Mesothelial cell of epicardium (in vitro differentiated cells): ENCODE measurements at regions not wholly inside any gene's neighbourhood (a gene's known extent, or its start where the extent isn't known, plus 50 kb on each side); places are given as distances from the start of the nearest gene placed in this dataset.

Source experiments
- DNase-seq, 2 experiments: peaks; one replicate each; pipeline ENCODE4 v3.0.0; 2021; ENCODE audit warnings: low spot score in 2 of 2; ENCODE audit not compliant: unreplicated experiment in 2 of 2
- H3K27ac Mint-ChIP-seq: 2 replicates; pipeline ENCODE4 v1.8.0; 2021; ENCODE audit warnings: mixed read lengths
- H3K27me3 Mint-ChIP-seq: 2 replicates; pipeline ENCODE4 v1.8.0; 2021; ENCODE audit warnings: low read depth, mixed read lengths
- H3K36me3 Mint-ChIP-seq: 2 replicates; pipeline ENCODE4 v1.8.0; 2021; ENCODE audit warnings: mixed read lengths
- H3K4me1 Mint-ChIP-seq: 2 replicates; pipeline ENCODE4 v1.8.0; 2021; ENCODE audit warnings: mixed read lengths
- H3K4me3 Mint-ChIP-seq: 2 replicates; pipeline ENCODE4 v1.8.0; 2021; ENCODE audit warnings: mild to moderate bottlenecking, moderate library complexity, mixed read lengths
- H3K9me3 Mint-ChIP-seq: 2 replicates; pipeline ENCODE4 v1.8.0; 2021; ENCODE audit warnings: mixed read lengths
- TF ChIP-seq, protein P1 (sequence below): fragments of 200-600 bp; sonication (generic); IDR thresholded peaks from one replicate; pipeline ENCODE4 v1.5.0; 2021; ENCODE audit warnings: antibody characterized with exemption; ENCODE audit not compliant: unreplicated experiment

DNA sequence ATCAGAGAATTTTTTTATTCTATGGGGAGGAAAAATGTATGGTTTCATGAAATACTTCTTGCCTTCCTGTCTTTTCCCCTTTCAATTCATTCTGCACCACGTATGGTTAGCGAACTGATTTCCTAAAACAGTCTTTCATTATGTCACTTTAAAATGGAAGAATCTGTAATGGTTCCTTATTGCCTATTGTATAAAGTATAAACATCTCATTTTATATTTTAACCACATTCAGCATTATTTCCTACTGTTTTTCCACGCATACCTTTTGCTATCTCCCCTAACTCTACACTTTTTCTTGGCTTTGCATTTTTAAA, 232.3 kb upstream of the B3GALT2 start:
- no peaks in the 10 kb centered on the region for H3K9me3 Mint-ChIP-seq
- H3K4me3 Mint-ChIP-seq, result peak overlapping the region; percentile 4
- TF ChIP-seq, protein P1, sequence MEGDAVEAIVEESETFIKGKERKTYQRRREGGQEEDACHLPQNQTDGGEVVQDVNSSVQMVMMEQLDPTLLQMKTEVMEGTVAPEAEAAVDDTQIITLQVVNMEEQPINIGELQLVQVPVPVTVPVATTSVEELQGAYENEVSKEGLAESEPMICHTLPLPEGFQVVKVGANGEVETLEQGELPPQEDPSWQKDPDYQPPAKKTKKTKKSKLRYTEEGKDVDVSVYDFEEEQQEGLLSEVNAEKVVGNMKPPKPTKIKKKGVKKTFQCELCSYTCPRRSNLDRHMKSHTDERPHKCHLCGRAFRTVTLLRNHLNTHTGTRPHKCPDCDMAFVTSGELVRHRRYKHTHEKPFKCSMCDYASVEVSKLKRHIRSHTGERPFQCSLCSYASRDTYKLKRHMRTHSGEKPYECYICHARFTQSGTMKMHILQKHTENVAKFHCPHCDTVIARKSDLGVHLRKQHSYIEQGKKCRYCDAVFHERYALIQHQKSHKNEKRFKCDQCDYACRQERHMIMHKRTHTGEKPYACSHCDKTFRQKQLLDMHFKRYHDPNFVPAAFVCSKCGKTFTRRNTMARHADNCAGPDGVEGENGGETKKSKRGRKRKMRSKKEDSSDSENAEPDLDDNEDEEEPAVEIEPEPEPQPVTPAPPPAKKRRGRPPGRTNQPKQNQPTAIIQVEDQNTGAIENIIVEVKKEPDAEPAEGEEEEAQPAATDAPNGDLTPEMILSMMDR, result no peak
- H3K4me1 Mint-ChIP-seq, result peaks cover 31% of the 10 kb centered on the region
- H3K27ac Mint-ChIP-seq, result peak overlapping the region; percentile 74
- no peak for DNase-seq
- H3K27me3 Mint-ChIP-seq, result no peaks in the 10 kb centered on the region
- no peaks in the 10 kb centered on the region for H3K36me3 Mint-ChIP-seq

DNA sequence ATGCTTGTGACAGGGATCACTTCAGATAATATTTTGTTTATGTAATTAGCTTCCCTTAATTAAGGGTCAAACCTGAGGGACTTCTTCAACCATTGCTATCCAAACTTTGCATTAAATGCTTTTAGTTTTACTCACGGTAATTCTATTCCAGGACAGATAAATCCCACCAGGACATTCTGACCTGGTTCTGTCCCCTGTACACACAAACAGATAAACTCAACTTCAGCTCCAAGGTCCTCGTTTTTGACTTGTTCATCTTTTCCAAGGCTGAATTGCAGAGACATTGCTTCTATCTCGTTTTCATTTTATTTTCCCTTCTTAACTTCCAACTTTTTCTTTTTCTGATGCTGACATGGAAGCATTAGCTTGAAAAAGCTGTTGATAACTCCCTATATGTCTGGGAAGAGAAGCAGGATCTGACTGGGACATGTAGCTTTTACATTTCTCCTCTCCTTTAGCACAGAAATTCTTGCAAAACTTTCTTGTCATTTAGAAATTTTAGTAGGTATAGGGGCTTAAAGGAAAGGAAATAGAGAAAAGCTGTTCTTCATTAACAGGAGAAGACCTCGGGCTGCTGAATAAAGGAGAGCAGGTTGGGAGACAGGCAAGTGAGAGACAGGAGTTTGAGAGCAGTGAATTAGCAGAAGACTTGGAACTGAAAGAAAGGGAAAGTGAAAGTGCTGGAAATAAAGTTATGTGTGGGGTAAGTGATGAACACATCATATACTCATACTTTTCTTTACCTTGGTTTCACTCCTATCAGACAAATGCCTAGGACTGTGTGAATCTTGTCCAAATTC, 231.7 kb upstream of the B3GALT2 start:
- Mint-ChIP-seq H3K4me3 (peak overlapping the region; percentile 4), H3K9me3 (peaks cover 4% of the 10 kb centered on the region), H3K4me1 (peaks cover 31% of the 10 kb centered on the region), H3K27me3 (no peaks in the 10 kb centered on the region), H3K36me3 (no peaks in the 10 kb centered on the region), H3K27ac (peak overlapping the region; percentile 74)
- TF ChIP-seq, protein P1, result no peak
- DNase-seq, result no peak

DNA sequence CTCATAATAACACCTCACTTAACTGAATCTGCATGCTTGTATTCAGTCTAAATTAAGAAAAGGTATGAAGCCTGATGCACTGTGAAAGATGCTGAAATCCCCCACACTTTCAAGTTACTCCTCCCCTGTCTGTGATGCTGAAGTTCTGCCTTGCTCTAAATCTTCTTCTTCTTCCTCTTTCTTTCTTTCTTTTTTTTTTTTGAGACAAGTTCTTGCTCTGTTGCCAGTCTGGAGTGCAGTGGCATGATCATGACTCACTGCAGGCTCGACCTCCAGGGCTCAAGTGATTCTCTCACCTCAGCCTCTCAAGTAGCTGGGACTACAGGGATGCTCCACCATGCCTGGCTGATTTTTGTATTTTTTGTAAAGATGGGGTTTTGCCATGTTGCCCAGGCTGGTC, 231.0 kb upstream of the B3GALT2 start:
- TF ChIP-seq, protein P1, result no peak
- Mint-ChIP-seq H3K9me3 (peaks cover 5% of the 10 kb centered on the region), H3K4me3 (no peak overlapping the region), H3K36me3 (no peaks in the 10 kb centered on the region), H3K4me1 (peaks cover 35% of the 10 kb centered on the region), H3K27ac (peak overlapping the region; percentile 74), H3K27me3 (no peaks in the 10 kb centered on the region)
- no peak for DNase-seq

DNA sequence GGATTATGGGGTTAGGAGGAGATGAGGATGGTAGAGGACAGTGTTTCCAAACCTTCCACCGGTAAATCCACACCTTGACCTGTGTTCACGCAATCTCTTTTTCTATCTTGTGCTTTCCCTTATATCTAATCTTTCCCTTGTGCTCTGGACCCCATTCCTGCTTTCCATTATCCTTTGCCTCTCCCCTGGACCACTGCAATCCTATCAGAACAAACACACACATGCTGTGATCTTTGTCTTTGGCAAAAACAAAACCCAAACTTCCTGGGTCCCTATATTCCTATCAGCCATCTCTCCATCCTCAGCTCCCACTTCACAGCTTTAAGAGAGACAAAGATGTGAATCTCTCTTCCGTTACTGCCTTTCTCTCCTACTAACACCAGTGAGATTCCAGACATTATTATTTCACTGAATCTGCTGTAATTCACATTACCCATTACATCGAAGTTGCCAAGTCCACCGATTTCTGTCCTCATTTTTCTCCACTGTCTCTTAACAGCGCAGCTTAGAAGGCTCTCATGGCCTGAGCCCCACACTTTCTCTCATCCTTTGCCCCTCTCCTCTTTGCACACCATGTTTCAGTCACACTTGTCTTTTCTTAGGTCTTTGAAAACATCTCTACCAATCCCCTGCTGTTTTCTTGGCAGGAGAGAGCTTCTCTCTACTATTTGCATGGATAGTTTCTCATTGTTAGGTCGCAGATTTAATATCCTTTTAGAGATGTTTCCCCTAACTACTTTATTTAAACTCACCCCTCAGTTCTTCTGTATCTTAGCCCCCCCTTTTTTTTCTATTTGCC, 230.0 kb upstream of the B3GALT2 start:
- Mint-ChIP-seq H3K36me3 (no peaks in the 10 kb centered on the region), H3K4me1 (peaks cover 44% of the 10 kb centered on the region), H3K9me3 (peaks cover 5% of the 10 kb centered on the region), H3K4me3 (no peak overlapping the region), H3K27ac (peak overlapping the region; percentile 2), H3K27me3 (no peaks in the 10 kb centered on the region)
- TF ChIP-seq, protein P1, result no peak
- no peak for DNase-seq

DNA sequence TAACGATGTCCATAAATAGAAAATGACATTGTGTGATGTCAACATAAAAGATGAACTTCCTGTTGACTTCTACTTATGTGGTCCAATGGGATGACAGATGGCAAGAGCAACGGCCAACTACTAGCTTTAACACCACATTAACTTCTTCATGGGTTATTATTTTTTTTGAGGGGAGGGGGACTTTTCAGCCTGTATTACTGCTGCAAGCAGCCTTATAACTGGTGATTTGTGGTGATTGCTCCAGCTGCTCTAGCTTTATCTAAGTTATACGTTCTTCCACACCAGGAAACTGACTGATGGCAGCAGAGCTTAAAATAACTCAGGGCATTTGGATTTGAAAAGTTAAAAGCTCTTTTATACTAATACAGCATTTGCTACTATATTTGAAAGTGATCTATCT, 228.8 kb upstream of the B3GALT2 start:
- Mint-ChIP-seq H3K4me1 (peaks cover 47% of the 10 kb centered on the region), H3K27me3 (no peaks in the 10 kb centered on the region), H3K36me3 (no peaks in the 10 kb centered on the region), H3K4me3 (no peak overlapping the region), H3K9me3 (peaks cover 5% of the 10 kb centered on the region), H3K27ac (peak overlapping the region; percentile 44)
- TF ChIP-seq, protein P1, result no peak
- DNase-seq, result no peak
